WTC11 (cell line): ENCODE measurements at regions not wholly inside any gene's neighbourhood (a gene's known extent, or its start where the extent isn't known, plus 50 kb on each side); places are given as distances from the start of the nearest gene placed in this dataset.

Experiments used
- ATAC-seq: fragments of 200-7000 bp; cut with Tn5 transposase; 2 replicates; pipeline ENCODE4 v1.10.0; 2021; ENCODE audit warnings: mild to moderate bottlenecking, moderate library complexity
- CTCF ChIA-PET: fragments of 300-600 bp; sonication (Branson Sonifier 250); formaldehyde crosslinking; loops from one replicate; lab custom pipeline; 2021; ENCODE audit warnings: antibody characterized with exemption; lab: Charles Lee
- POLR2A ChIA-PET: fragments of 350-600 bp; sonication (Branson Sonifier 250); formaldehyde crosslinking; loops from one replicate; lab custom pipeline; 2021; ENCODE audit warnings: antibody characterized with exemption; lab: Charles Lee
- DNase-seq: peaks from one replicate; pipeline ENCODE4 v3.0.0; 2021; ENCODE audit warnings: low spot score
- H3K27ac Mint-ChIP-seq: 2 replicates; pipeline ENCODE4 v1.8.0; 2021; ENCODE audit warnings: mixed read lengths
- H3K27me3 Mint-ChIP-seq: 2 replicates; pipeline ENCODE4 v1.8.0; 2021; ENCODE audit warnings: low read depth, mild to moderate bottlenecking, moderate library complexity, mixed read lengths
- H3K36me3 Mint-ChIP-seq: 2 replicates; pipeline ENCODE4 v1.8.0; 2021; ENCODE audit warnings: mixed read lengths
- H3K4me1 Mint-ChIP-seq: 2 replicates; pipeline ENCODE4 v1.8.0; 2022; ENCODE audit warnings: mixed read lengths
- H3K4me3 Mint-ChIP-seq: 2 replicates; pipeline ENCODE4 v1.8.0; 2021; ENCODE audit warnings: mild to moderate bottlenecking, moderate library complexity, mixed read lengths
- H3K9me3 Mint-ChIP-seq: 2 replicates; pipeline ENCODE4 v1.8.0; 2021; ENCODE audit warnings: mixed read lengths
- ATF2 ChIP-seq: sonication (generic); formaldehyde crosslinking; IDR thresholded peaks from 2 replicates; pipeline ENCODE4 v1.8.1; 2022; ENCODE audit warnings: low read depth, missing genetic modification reagents, borderline replicate concordance
- ATF3 ChIP-seq: sonication (generic); formaldehyde crosslinking; conservative IDR thresholded peaks from 2 replicates; pipeline ENCODE4 v1.8.1; 2022; ENCODE audit warnings: mild to moderate bottlenecking, missing genetic modification reagents
- CDX4 ChIP-seq: fragments of 250-450 bp; sonication (Bioruptor Pico); IDR thresholded peaks from 2 replicates; pipeline ENCODE4 v1.9.0; 2021; ENCODE audit warnings: moderate library complexity, mild to moderate bottlenecking, inconsistent platforms, borderline replicate concordance
- E2F5 ChIP-seq: sonication (generic); formaldehyde crosslinking; IDR thresholded peaks from 2 replicates; pipeline ENCODE4 v1.8.1; 2022; ENCODE audit warnings: mild to moderate bottlenecking, moderate library complexity, missing genetic modification reagents
- ELF4 ChIP-seq: sonication (generic); formaldehyde crosslinking; IDR thresholded peaks from 2 replicates; pipeline ENCODE4 v1.8.1; 2022; ENCODE audit warnings: low read depth, mild to moderate bottlenecking, moderate library complexity, missing genetic modification reagents
- GRHL2 ChIP-seq: fragments of 250-450 bp; sonication (Bioruptor Pico); IDR thresholded peaks from 2 replicates; pipeline ENCODE4 v1.8.0; 2022; ENCODE audit warnings: mild to moderate bottlenecking, moderate library complexity; ENCODE audit not compliant: insufficient replicate concordance, severe bottlenecking
- HMGXB4 ChIP-seq: sonication (generic); formaldehyde crosslinking; IDR thresholded peaks from 2 replicates; pipeline ENCODE4 v1.8.1; 2023; ENCODE audit warnings: mild to moderate bottlenecking, moderate library complexity, missing genetic modification reagents
- IRF2 ChIP-seq: sonication (generic); formaldehyde crosslinking; IDR thresholded peaks from 2 replicates; pipeline ENCODE4 v1.8.0; 2022; ENCODE audit warnings: low read depth, missing genetic modification reagents, borderline replicate concordance
- JAZF1 ChIP-seq: fragments of 250-450 bp; sonication (Bioruptor Pico); IDR thresholded peaks from 2 replicates; pipeline ENCODE4 v1.9.0; 2021; ENCODE audit warnings: moderate library complexity, mild to moderate bottlenecking, inconsistent platforms
- MAX ChIP-seq: sonication (generic); formaldehyde crosslinking; IDR thresholded peaks from 2 replicates; pipeline ENCODE4 v1.8.0; 2022; ENCODE audit warnings: mild to moderate bottlenecking, missing genetic modification reagents
- NR2C2 ChIP-seq: sonication (generic); formaldehyde crosslinking; IDR thresholded peaks from 2 replicates; pipeline ENCODE4 v1.8.0; 2022; ENCODE audit warnings: mild to moderate bottlenecking, missing genetic modification reagents
- NR3C1 ChIP-seq: sonication (generic); formaldehyde crosslinking; conservative IDR thresholded peaks from 2 replicates; pipeline ENCODE4 v1.8.1; 2023; ENCODE audit warnings: low read depth, mild to moderate bottlenecking, missing genetic modification reagents
- OVOL2 ChIP-seq: fragments of 250-450 bp; sonication (Bioruptor Pico); IDR thresholded peaks from 2 replicates; pipeline ENCODE4 v1.9.0; 2021; ENCODE audit warnings: mild to moderate bottlenecking, borderline replicate concordance
- PREB ChIP-seq: sonication (generic); formaldehyde crosslinking; IDR thresholded peaks from 2 replicates; pipeline ENCODE4 v1.8.1; 2022; ENCODE audit warnings: mild to moderate bottlenecking, missing genetic modification reagents, moderate library complexity, borderline replicate concordance
- PRRX2 ChIP-seq: fragments of 250-450 bp; sonication (Bioruptor Pico); IDR thresholded peaks from 2 replicates; pipeline ENCODE4 v1.8.0; 2021; ENCODE audit warnings: mild to moderate bottlenecking
- RORB ChIP-seq: fragments of 250-450 bp; sonication (Bioruptor Pico); IDR thresholded peaks from 2 replicates; pipeline ENCODE4 v1.9.0; 2021; ENCODE audit warnings: mild to moderate bottlenecking
- SMAD3 ChIP-seq: sonication (generic); formaldehyde crosslinking; IDR thresholded peaks from 2 replicates; pipeline ENCODE4 v1.8.0; 2022; ENCODE audit warnings: missing genetic modification reagents, mild to moderate bottlenecking, borderline replicate concordance
- STAT6 ChIP-seq: sonication (generic); formaldehyde crosslinking; conservative IDR thresholded peaks from 2 replicates; pipeline ENCODE4 v1.8.1; 2023; ENCODE audit warnings: mild to moderate bottlenecking, low read depth, missing genetic modification reagents, moderate library complexity
- TP53 ChIP-seq: sonication (generic); formaldehyde crosslinking; IDR thresholded peaks from 2 replicates; pipeline ENCODE4 v1.8.1; 2023; ENCODE audit warnings: mild to moderate bottlenecking, missing genetic modification reagents
- ZBTB21 ChIP-seq: sonication (generic); formaldehyde crosslinking; IDR thresholded peaks from 2 replicates; pipeline ENCODE4 v1.8.1; 2023; ENCODE audit warnings: mild to moderate bottlenecking, missing genetic modification reagents, borderline replicate concordance
- ZNF263 ChIP-seq: sonication (generic); formaldehyde crosslinking; IDR thresholded peaks from 2 replicates; pipeline ENCODE4 v1.8.1; 2022; ENCODE audit warnings: low read depth, mild to moderate bottlenecking, moderate library complexity, missing genetic modification reagents
- ZNF423 ChIP-seq: fragments of 250-450 bp; sonication (Bioruptor Pico); IDR thresholded peaks from 2 replicates; pipeline ENCODE4 v2.1.2; 2022; ENCODE audit warnings: mild to moderate bottlenecking, moderate library complexity
- ZSCAN18 ChIP-seq: fragments of 250-450 bp; sonication (Bioruptor Pico); IDR thresholded peaks from 2 replicates; pipeline ENCODE4 v2.1.2; 2022; ENCODE audit warnings: mild to moderate bottlenecking, moderate library complexity

GRCh38 chr5:89208392-89208791, 325.4 kb upstream of the MEF2C start:
- no peak overlapping the region for H3K27ac Mint-ChIP-seq
- ATAC-seq (no peak), DNase-seq (no peak)
- peaks cover 7% of the 10 kb centered on the region for H3K4me1 Mint-ChIP-seq
- ChIA-PET POLR2A (no interaction called here), CTCF (no interaction called here)
- no peaks in the 10 kb centered on the region for H3K27me3 Mint-ChIP-seq
- no peak overlapping the region for H3K4me3 Mint-ChIP-seq
- no peaks in the 10 kb centered on the region for H3K36me3 Mint-ChIP-seq
- no peak for TF ChIP-seq GRHL2 (CRISPR knock-in tag)
- no peak for TF ChIP-seq ATF2 (CRISPR knock-in tag)
- TF ChIP-seq IRF2 (CRISPR knock-in tag), result no peak
- TF ChIP-seq RORB, result no peak
- TF ChIP-seq NR2C2, result no peak
- TF ChIP-seq SMAD3 (CRISPR knock-in tag), result no peak
- TF ChIP-seq TP53 (CRISPR knock-in tag), result no peak
- no peak for TF ChIP-seq ZBTB21 (CRISPR knock-in tag)
- no peak for TF ChIP-seq PRRX2
- no peak for TF ChIP-seq ELF4 (CRISPR knock-in tag)
- no peak for TF ChIP-seq NR3C1 (CRISPR knock-in tag)
- no peak for TF ChIP-seq ZNF423 (CRISPR knock-in tag)
- no peak for TF ChIP-seq STAT6 (CRISPR knock-in tag)
- no peak for TF ChIP-seq E2F5 (CRISPR knock-in tag)
- TF ChIP-seq, all 79 proteins: peak for 0
- no peaks in the 10 kb centered on the region for H3K9me3 Mint-ChIP-seq

GRCh38 chr5:89204756-89205155, 321.8 kb upstream of the MEF2C start:
- CTCF ChIA-PET, result no interaction called here
- POLR2A ChIA-PET, result no interaction called here
- H3K27ac Mint-ChIP-seq, result no peak overlapping the region
- TF ChIP-seq MAX (no peak), HMGXB4 (no peak), PREB (no peak), ATF3 (no peak), ZNF263 (CRISPR knock-in tag) (no peak), CDX4 (CRISPR knock-in tag) (no peak), JAZF1 (CRISPR knock-in tag) (no peak), ZSCAN18 (no peak), OVOL2 (CRISPR knock-in tag) (no peak)

More at GRCh38 chr5:89204756-89205155, 321.8 kb upstream of the MEF2C start:
- Mint-ChIP-seq H3K36me3 (no peaks in the 10 kb centered on the region), H3K27me3 (no peaks in the 10 kb centered on the region), H3K9me3 (peaks cover 5% of the 10 kb centered on the region), H3K4me1 (peaks cover 7% of the 10 kb centered on the region), H3K4me3 (no peak overlapping the region)
- DNase-seq, result no peak
- no peak for ATAC-seq
